Activated CD8-positive, alpha-beta memory T cell treated with anti-CD3 and anti-CD28 coated beads for 36 hours (primary cell): ENCODE measurements at regions not wholly inside any gene's neighbourhood (a gene's known extent, or its start where the extent isn't known, plus 50 kb on each side); places are given as distances from the start of the nearest gene placed in this dataset.
"Not testable (repeated sequence)": the region's sequence is repeated elsewhere in the genome, so short reads cannot be mapped to it uniquely, and the experiment has no call there.

Experiments
- CTCF ChIA-PET: fragments of 350-600 bp; sonication (Branson Sonifier 250); formaldehyde crosslinking; loops from one replicate; lab custom pipeline; 2021; ENCODE audit warnings: antibody characterized with exemption; lab: Charles Lee
- POLR2A ChIA-PET: fragments of 350-600 bp; sonication (Branson Sonifier 250); formaldehyde crosslinking; loops from one replicate; lab custom pipeline; 2021; ENCODE audit warnings: antibody characterized with exemption; lab: Charles Lee

DNA sequence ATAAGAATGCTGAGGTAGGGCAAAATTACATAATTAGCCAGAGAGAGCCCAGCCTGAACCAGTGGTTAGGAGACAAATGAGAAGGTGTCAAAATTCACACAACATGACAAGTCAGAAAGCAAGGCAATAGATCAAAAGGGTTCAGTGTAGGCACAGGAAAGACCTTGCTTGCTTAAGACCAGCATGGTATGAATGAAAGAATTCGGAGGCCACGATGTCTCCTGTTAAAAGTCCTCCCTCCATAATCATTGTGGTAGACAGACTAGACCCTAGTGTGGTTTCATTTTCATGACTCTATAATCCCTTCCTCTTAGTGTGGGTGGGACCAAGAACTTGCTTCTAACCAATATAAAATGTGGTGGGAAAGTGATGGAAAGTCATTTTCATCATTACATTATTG, 98.7 kb upstream of the ANKRD28 start:
- ChIA-PET POLR2A (no interaction called here), CTCF (no interaction called here)

DNA sequence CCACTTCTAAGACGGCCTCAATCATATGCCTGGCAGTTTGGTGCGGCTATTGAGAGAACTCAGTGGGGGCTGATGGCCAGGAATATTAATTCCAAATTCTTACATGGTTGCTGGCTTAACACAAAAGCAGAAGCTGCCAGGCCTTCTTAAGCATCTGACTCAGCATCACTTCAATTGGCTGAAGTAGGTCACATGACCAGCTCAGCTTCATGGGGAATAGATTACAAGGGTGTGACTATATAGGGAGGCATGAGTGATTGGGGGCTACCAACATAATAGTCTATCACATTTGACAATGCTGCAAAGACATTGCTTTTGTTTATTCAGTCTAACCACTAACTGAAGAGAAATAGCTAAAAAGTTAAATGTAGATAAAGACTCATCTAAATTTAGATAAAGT, 101.6 kb upstream of the ANKRD28 start:
- ChIA-PET CTCF (no interaction called here), POLR2A (no interaction called here)

DNA sequence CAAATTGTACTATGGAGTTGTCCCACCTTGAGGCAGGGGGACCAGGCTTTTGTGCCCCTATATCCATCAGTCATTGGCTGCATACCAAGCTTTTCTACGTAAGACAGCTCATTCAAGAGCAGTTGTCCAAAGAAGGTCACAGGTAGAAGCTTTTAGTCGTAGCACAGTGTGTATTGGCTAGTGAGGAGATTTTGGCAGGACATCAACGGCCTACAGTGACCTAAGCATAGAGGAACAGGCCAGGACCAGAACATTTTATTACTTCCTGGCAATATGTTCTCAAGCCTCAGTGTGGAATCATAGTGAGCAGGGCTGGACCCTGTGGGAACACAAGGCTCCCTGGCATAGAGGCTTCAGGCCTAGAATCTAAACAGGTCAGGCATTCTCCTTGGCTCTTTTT, 105.4 kb upstream of the ANKRD28 start:
- CTCF ChIA-PET = no interaction called here
- POLR2A ChIA-PET = no interaction called here

DNA sequence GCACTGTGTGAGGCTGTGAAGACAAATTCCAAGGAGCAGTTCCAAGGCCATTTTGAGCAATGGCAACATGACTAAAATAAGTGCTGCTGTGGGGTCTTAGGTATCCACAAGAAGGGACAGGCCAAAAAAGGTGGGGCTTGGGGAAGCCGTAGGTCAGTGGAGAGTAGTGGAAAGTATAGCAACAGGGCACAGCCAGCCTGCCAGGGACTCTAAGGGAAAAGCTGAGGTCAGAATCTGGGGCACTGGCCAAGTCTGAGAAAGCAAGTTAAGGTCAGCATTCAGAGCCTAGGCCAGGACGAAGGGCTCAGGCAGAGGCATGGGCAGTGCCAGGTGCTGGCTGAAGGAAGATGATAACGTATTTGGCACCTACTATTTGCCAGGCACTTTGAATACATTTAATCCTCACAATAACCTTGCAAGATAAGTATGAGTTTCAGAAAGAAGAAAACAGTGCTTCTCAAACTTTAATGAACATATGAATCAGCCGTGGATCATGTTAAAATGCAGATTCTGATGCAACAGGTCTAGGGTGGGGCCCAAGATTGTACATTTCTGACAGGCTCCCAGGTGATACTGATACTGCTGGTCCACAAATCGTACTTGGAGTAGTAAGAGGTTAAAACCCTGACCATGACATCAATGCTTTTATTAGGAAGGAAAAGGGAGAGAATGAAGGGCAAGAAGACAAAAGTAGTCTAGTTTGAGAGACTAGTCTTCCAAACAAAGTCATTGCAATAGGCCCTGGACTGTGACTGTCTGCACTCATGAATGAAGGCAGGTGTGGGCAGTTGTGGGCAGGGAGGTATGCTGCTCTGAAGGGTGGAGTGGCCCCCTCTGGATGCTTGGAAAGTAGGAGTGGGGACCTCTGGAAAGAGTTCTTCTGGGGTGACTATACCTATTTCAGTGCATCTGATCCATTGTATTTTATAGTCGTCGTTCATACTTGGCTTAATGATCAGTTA, 106.3 kb upstream of the ANKRD28 start:
- POLR2A ChIA-PET = no interaction called here
- CTCF ChIA-PET = no interaction called here

DNA sequence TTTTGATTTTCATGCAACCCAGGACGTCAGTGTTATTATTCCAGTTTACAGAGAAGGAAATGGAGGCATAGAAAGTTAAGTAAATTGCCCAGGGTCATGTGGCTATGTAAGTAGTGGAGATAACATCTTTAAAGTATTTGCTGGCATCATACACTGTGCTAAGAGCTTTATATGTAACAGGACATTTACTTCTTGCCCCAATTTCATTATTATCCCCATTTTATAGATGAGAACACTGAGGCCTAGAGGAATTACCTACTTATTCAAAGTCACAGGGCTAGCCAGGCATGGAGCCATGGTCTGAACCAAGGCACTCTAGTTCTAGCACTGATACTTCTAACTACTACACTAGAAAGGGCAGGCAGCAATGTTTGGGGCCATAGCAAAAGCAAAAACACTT, 107.3 kb upstream of the ANKRD28 start:
- POLR2A ChIA-PET = no interaction called here
- CTCF ChIA-PET = no interaction called here

DNA sequence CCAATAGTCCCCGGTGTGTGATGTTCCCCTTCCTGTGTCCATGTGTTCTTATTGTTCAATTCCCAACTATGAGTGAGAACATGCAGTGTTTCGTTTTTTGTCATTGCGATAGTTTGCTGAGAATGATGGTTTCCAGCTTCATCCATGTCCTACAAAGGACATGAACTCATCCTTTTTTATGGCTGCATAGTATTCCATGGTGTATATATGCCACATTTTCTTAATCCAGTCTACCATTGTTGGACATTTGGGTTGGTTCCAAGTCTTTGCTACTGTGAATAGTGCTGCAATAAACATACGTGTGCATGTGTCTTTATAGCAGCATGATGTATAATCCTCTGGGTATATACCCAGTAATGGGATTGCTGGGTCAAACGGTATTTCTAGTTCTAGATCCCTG, 109.6 kb upstream of the ANKRD28 start:
- CTCF ChIA-PET = not testable (repeated sequence)

DNA sequence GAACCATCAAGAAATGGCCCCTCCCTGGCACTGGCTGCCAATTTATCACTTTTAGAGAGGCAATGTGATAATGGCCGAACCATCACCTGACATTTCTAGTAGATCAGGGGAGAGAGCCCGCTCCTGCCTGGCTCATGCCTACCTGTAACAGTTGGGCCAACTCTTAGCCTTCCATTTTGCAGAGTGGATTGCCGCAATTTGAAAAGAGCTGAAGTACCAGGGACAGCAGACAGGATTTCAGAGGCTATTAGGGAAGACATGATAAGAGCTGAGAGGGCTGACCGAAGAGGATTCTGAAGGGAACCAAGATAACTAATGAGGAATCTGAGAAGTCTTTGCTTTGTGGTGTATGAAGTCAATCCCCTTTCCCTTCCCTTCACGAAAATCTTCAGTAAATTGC, 121.2 kb upstream of the ANKRD28 start:
- ChIA-PET POLR2A (no interaction called here), CTCF (no interaction called here)

More for the DNA sequence above, 109.6 kb upstream of the ANKRD28 start:
- POLR2A ChIA-PET = not testable (repeated sequence)

DNA sequence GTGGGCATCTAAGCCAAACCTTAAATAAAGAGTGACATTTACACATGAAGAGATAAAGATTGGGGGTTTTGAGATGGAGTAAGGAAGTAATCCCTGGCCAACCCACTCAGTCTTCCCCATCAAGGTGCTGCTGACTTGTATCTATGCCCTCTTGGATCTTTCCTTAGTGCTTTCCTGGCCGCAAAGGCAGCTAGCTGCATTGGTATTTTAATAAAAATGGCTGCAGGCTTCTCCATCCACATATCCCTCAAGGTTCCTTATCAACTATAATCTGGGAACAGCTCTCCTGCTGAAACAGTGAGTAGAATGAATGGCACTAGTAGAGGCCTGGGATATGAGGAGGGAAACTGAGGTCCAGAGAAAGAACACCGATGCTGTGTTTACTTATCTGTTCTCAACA, 122.2 kb upstream of the ANKRD28 start:
- ChIA-PET POLR2A (no interaction called here), CTCF (no interaction called here)

DNA sequence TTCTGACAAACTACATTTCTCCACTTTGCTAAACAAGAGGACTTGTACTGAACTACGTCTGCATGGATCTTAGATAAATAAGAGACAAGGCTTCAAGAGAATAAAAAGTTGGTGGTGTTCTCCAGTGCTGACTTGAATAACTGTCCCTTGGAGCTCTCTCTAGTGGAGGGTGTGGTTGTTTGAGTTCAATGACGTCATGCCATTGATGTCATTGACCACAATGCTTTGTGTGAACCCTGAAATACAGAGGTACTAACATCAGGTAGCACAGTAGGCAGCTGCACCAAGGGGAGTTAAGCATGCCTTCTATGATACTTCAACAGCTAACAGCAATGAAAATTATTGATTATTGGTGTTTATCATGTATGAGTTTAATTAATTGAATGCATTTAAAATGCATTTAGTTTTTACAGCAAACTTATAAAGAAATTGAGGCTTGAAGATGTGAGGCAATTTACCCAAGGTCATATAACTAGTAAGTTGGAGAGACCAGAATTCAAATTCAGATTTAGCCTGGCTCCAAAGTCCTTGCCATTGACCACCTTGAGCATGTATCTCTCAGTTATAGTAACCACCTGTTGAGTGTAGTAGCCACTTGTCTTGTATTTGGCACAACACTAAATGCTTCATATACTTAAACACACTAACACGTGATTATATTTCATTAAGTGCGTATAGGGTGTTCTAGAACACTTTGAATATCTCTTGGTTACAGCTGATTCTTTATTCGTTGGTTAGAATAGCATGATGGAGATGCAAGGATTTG, 126.0 kb upstream of the ANKRD28 start:
- ChIA-PET CTCF (no interaction called here), POLR2A (no interaction called here)

DNA sequence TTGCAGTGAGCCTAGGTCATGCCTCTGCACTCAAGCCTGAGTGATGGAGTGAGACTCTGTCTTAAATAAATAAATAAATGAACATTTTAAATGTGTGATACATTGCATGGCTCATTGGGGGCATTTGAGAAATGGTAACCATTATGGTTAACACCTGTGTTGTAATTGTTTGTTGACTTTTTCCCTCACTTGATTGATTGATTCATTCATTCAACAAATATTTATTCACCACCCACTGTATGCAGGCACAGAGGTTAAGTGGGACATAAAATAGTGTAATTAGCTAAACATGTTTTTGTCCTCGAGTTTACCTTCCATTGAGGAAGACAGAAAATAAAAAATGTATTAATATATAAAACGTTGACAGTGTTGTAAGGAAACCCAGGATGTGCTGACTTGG, 127.1 kb upstream of the ANKRD28 start:
- POLR2A ChIA-PET = no interaction called here
- CTCF ChIA-PET = no interaction called here

DNA sequence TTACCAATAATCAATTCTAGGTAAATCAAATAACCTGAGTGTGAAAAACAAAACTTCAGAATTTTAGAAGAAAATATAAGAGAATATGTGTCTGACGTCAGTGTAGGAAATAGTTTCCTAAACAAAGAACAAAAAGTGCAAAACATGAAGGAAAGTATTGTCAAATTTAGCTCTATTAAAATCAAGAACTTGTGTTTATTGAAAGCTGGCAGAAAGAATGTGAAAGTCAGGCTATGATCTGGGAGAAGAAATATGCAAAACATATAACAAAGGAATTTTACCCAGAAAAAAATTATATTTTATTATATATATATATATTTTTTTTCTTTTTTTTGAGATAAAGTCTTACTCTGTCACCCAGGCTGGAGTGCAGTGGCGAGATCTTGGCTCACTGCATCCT, 129.1 kb upstream of the ANKRD28 start:
- CTCF ChIA-PET = no interaction called here
- POLR2A ChIA-PET = no interaction called here

DNA sequence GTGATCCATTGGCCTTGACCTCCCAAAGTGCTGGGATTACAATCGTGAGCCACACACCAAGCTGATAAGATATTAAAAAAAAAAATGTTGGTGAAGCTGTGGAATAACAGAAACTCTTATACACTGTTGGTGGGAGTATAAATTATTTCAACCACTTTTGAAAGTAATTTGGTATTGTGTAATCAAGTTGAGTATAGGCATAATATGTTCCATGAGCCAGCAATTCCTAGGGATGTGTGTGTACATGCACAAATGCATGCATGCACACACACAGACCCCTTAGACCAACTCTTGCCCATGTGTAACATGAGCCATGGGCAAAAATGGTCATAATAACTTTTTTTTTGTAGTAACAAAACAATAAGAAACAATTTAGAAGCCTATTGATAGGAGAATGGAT, 130.2 kb upstream of the ANKRD28 start:
- ChIA-PET POLR2A (no interaction called here), CTCF (no interaction called here)

DNA sequence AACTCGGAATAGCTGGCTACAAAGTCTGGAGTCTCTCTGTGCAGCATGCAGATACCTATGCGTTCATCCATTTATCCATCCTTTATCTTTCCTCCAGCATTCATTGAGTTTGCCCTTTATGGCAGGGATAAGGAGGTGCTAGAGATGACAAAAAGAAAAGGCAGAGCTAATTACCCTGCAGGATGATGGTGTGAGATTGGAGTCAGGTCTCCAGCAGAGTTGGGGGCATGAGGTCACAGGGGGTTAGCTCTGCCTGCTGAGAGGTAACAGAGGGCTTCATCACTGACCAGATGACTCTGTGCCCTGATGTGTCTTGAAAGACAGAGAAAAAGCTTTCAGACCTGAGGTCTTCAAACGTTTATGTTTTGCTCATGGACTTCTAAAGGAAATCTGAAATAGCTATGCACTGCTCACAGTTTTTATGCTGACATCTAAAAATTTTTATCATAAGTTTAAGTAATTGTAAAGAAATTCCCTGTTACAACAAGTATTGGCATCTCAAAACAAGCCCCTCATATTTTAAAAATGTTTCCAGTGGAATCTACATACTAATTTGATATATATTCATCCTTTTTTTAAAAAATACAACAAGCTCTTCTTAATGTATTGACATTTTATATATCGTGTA, 132.3 kb upstream of the ANKRD28 start:
- ChIA-PET CTCF (no interaction called here), POLR2A (no interaction called here)

DNA sequence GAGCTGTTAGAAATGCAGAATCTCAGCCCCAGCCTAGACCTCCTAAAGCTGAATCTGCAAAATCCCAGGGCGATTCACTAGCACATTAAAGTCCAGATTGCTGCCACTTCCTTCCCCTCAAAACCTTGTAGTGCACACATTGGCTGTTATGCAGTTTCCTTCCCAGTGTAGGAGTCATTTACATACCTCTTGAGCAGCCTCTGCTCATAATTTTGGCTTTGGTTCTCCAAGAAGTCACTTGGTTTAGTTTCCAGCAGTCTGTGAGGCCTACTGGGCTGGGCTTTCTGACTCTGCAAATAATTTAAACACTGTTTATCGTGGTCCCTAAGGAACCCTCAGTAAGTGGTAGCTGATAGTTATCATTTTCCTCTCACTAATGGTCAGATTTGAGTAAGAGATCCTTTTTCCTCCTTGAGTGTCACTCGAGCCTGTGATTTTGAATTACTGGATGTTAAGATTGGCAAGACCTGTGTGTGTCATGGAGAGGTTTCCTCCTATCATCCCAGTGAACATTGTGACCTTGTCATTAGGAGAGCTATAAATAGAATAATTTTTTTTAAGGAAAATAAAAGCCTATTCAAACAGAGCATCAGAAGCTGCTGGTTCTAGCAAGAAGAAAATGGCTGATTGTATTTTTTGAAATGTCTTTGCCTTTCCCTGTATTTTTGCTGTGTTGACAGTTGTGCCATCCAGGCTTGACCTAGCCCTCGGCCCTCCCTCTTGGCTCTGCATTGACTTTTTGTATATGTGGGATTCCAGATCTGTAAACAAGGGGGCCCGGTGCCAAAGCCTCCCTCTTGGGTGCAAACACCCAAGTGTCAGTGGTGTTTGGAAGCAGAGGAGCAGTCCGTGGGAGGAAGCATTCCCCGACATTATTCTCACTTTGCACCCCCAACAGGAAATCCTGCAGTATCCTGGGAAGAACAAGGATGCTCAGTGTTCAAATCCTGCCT, 134.8 kb upstream of the ANKRD28 start:
- ChIA-PET CTCF (no interaction called here), POLR2A (no interaction called here)

DNA sequence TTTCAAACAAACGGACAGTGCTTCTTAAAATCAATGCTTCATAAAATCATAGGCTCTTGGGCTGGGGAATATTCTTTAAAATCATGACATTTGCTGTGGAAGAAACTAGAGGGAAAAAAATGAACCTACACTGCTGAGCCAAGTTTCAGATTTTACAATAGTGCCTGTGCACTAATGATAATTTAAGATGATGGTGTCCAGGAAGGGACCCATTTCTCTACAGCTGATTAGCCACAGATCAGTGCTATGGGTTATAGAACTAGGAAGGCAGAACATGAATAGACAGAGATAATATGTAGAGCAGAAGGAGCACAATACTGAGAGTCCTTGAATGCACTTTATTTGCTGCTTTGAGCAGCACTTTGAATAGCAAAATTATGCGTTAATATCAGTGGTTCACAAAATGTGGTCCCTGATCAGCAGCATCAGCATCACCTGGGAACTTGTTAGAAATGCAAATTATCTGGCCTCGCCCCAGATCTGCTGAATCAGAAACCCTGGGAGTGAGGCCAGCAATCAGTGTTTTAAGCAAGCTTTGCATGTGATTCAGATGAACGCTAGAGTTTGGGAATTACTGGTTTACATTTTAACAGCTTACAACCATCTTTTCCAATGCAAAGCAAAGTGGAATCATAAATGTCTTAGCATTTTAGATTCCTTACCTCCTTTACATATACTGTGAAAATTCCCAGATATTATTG, 135.8 kb upstream of the ANKRD28 start:
- ChIA-PET CTCF (no interaction called here), POLR2A (no interaction called here)

DNA sequence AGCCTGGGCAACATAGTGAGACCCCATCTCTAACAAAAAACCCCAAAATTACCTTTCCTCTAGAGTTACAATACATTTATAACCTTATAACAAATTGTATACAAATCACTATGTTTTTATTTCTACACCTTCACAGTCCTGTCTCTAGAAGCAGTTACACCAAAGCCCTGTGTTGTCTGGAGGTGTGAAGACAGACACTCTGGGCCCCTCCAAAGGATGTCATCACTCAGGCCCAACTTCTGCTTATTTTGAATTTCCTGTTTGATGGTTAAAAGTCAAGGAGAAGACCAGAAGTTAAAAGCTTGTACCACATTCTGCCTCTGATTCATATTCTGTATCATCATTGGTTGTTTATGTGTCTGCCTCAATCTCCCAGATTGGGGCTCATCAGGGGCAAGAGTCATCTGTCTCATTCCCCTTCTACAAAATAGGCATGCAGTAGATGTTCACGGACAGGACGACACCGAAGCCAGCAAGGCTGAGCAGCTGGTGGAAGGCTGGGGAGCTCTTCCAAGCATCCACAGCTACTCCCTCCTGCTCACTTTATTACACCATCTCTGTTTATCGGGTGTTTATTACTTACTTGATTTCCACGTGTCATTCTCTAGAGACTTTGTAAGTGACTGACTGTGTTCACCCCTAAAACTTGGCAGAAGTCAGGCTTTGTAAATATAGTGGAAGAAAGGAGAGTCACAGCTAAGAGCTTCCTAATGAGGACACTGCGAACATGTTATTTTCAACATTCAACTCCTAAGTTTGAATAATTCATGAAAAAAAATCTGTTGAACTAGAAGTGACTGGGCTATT, 136.8 kb upstream of the ANKRD28 start:
- ChIA-PET POLR2A (no interaction called here), CTCF (no interaction called here)

DNA sequence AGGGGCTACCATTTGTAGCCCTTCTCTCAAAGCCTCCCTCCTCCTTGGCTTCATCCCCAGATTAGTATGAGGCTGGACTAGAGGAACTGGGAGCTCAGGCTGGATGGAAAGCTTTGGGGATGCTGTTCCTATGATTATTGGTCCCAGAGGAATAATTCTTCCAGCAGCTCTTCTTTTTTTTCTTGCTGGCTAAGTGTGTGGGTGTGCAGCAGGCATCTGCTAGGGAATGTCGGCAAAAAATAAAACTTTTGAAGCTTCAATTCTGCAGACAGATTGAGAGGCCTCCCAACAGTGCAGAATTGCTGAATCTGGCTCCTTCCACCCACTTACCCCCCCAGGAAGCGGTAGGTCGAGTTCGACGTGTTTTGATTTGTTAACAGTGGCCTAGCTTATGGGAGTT, 138.5 kb upstream of the ANKRD28 start:
- CTCF ChIA-PET = no interaction called here

DNA sequence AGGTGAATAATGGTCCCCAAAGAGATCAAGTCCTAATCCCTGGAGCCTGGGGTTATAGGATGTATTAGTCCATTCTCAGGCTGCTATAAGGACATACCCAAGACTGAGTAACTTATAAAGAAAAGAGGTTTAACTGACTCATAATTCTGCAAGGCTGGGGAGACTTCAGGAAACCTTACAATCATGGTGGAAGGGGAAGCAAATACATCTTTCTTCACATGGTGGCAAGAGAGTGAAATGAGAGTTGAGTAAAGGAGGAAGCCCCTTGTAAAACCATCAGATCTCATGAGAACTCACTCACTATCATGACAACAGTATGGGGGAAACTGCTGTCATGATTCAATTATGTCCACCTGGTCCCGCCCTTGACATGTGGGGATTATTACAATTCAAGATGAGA, 142.9 kb upstream of the ANKRD28 start:
- CTCF ChIA-PET = no interaction called here

More for the DNA sequence above, 138.5 kb upstream of the ANKRD28 start:
- POLR2A ChIA-PET = no interaction called here

More for the DNA sequence above, 142.9 kb upstream of the ANKRD28 start:
- POLR2A ChIA-PET = no interaction called here
